Activated naive CD4-positive, alpha-beta T cell treated with anti-CD3 and anti-CD28 coated beads, Interleukin-2, amount 50 U/mL, for 72 hours (primary cell): ENCODE measurements at regions not wholly inside any gene's neighbourhood (a gene's known extent, or its start where the extent isn't known, plus 50 kb on each side); places are given as distances from the start of the nearest gene placed in this dataset.
A peak's percentile ranks its signal among the peaks of the same experiment; 100 is the strongest.

Source experiments
- ATAC-seq, 2 donors: fragments of 150-1000 bp; cut with Tn5 transposase; 2 replicates each; pipeline ENCODE4 v1.10.0; 2021; ENCODE audit warnings: mild to moderate bottlenecking in 2 of 2, moderate library complexity in 2 of 2
- DNase-seq, 2 donors: peaks; one replicate each; pipeline ENCODE4 v3.0.0; 2021 to 2022; ENCODE audit warnings: low spot score in 2 of 2
- H3K27ac Mint-ChIP-seq, 2 donors: one replicate each; pipeline ENCODE4 v1.8.0; 2022; ENCODE audit warnings: mild to moderate bottlenecking in 2 of 2, mixed read lengths in 2 of 2
- H3K36me3 Mint-ChIP-seq, 2 donors: one replicate each; pipeline ENCODE4 v1.8.0; 2022; ENCODE audit warnings: mixed read lengths in 2 of 2
- H3K9me3 Mint-ChIP-seq, 2 donors: one replicate each; pipeline ENCODE4 v1.8.0; 2022; ENCODE audit warnings: mixed read lengths in 2 of 2

GRCh38 chr2:12274591-12274990 is 442.1 kb upstream of the TRIB2 start:
- H3K27ac Mint-ChIP-seq = no peak overlapping the region
- DNase-seq (no peak), ATAC-seq (no peak)
- H3K9me3 Mint-ChIP-seq = peaks cover 0 to 4% of the 10 kb centered on the region in 2 donors
- H3K36me3 Mint-ChIP-seq = peaks cover 0 to 5% of the 10 kb centered on the region in 2 donors

- Mint-ChIP-seq H3K36me3 (peaks cover 0 to 10% of the 10 kb centered on the region in 2 donors), H3K27ac (no peak overlapping the region), H3K9me3 (peaks cover 0 to 4% of the 10 kb centered on the region in 2 donors)
- DNase-seq (no peak), ATAC-seq (no peak)
These were observed 439.3 kb upstream of the TRIB2 start for GRCh38 chr2:12277241-12278034.

- no peak for ATAC-seq
- Mint-ChIP-seq H3K36me3 (peaks cover 0 to 10% of the 10 kb centered on the region in 2 donors), H3K9me3 (peaks cover 0 to 4% of the 10 kb centered on the region in 2 donors), H3K27ac (no peak overlapping the region)
- DNase-seq = no peak
These were observed 438.5 kb upstream of the TRIB2 start for GRCh38 chr2:12278217-12278750.

- peaks cover 0 to 10% of the 10 kb centered on the region in 2 donors for H3K36me3 Mint-ChIP-seq
- no peak for DNase-seq
- no peak for ATAC-seq
- peaks cover 0 to 4% of the 10 kb centered on the region in 2 donors for H3K9me3 Mint-ChIP-seq
- H3K27ac Mint-ChIP-seq = no peak overlapping the region
These were observed 433.7 kb upstream of the TRIB2 start for GRCh38 chr2:12282780-12283695.

- Mint-ChIP-seq H3K36me3 (peaks cover 0 to 10% of the 10 kb centered on the region in 2 donors), H3K9me3 (peaks cover 0 to 4% of the 10 kb centered on the region in 2 donors), H3K27ac (no peak overlapping the region)
- ATAC-seq = no peak
- DNase-seq = no peak
These were observed 432.7 kb upstream of the TRIB2 start for GRCh38 chr2:12284037-12284436.

GRCh38 chr2:12284487-12284886 is 432.2 kb upstream of the TRIB2 start:
- no peak for DNase-seq
- peak overlapping the region in 1 of 2 donors; percentile 23 for H3K27ac Mint-ChIP-seq
- H3K36me3 Mint-ChIP-seq = peaks cover 0 to 6% of the 10 kb centered on the region in 2 donors
- peak; percentile 70 to 87 for ATAC-seq
- H3K9me3 Mint-ChIP-seq = no peaks in the 10 kb centered on the region

- ATAC-seq = no peak
- Mint-ChIP-seq H3K27ac (no peak overlapping the region), H3K9me3 (peaks cover 0 to 13% of the 10 kb centered on the region in 2 donors), H3K36me3 (peaks cover 11 to 13% of the 10 kb centered on the region in 2 donors)
- no peak for DNase-seq
These were observed 430.4 kb upstream of the TRIB2 start for GRCh38 chr2:12286347-12286746.

GRCh38 chr2:12287220-12287751 is 429.4 kb upstream of the TRIB2 start:
- H3K9me3 Mint-ChIP-seq = peaks cover 0 to 19% of the 10 kb centered on the region in 2 donors
- peak in 1 of 2 donors; percentile 23 for ATAC-seq
- DNase-seq = no peak
- H3K27ac Mint-ChIP-seq = no peak overlapping the region
- peaks cover 15 to 21% of the 10 kb centered on the region in 2 donors for H3K36me3 Mint-ChIP-seq

- Mint-ChIP-seq H3K9me3 (peaks cover 0 to 19% of the 10 kb centered on the region in 2 donors), H3K27ac (no peak overlapping the region), H3K36me3 (peaks cover 15 to 26% of the 10 kb centered on the region in 2 donors)
- ATAC-seq (no peak), DNase-seq (no peak)
These were observed 428.7 kb upstream of the TRIB2 start for GRCh38 chr2:12288048-12288447.

- no peak overlapping the region for H3K27ac Mint-ChIP-seq
- H3K36me3 Mint-ChIP-seq = peaks cover 15 to 26% of the 10 kb centered on the region in 2 donors
- peaks cover 0 to 19% of the 10 kb centered on the region in 2 donors for H3K9me3 Mint-ChIP-seq
- ATAC-seq = no peak
- DNase-seq = no peak
These were observed 427.5 kb upstream of the TRIB2 start for GRCh38 chr2:12289120-12289802.

GRCh38 chr2:12291303-12291702 is 425.4 kb upstream of the TRIB2 start:
- ATAC-seq = peak; percentile 52 to 70
- Mint-ChIP-seq H3K27ac (peak overlapping the region in 1 of 2 donors; percentile 56), H3K9me3 (peaks cover 0 to 19% of the 10 kb centered on the region in 2 donors), H3K36me3 (peaks cover 15 to 38% of the 10 kb centered on the region in 2 donors)
- no peak for DNase-seq

GRCh38 chr2:12293874-12294273 is 422.9 kb upstream of the TRIB2 start:
- Mint-ChIP-seq H3K27ac (peak overlapping the region; percentile 56 to 63), H3K9me3 (peaks cover 5 to 28% of the 10 kb centered on the region in 2 donors), H3K36me3 (peaks cover 22 to 47% of the 10 kb centered on the region in 2 donors)
- ATAC-seq (peak; percentile 95 to 96), DNase-seq (no peak)

GRCh38 chr2:12295856-12296519 is 420.7 kb upstream of the TRIB2 start:
- Mint-ChIP-seq H3K9me3 (peaks cover 5 to 19% of the 10 kb centered on the region in 2 donors), H3K36me3 (peaks cover 14 to 38% of the 10 kb centered on the region in 2 donors)
- ATAC-seq = no peak

GRCh38 chr2:12296915-12297314 is 419.8 kb upstream of the TRIB2 start:
- Mint-ChIP-seq H3K27ac (no peak overlapping the region), H3K36me3 (peaks cover 11 to 28% of the 10 kb centered on the region in 2 donors), H3K9me3 (peaks cover 5 to 15% of the 10 kb centered on the region in 2 donors)
- no peak for ATAC-seq
- no peak for DNase-seq

More at GRCh38 chr2:12295856-12296519, 420.7 kb upstream of the TRIB2 start:
- H3K27ac Mint-ChIP-seq = no peak overlapping the region
- DNase-seq = no peak

GRCh38 chr2:12298352-12298751 is 418.4 kb upstream of the TRIB2 start:
- DNase-seq (no peak), ATAC-seq (no peak)
- H3K27ac Mint-ChIP-seq = no peak overlapping the region
- H3K9me3 Mint-ChIP-seq = peaks cover 5 to 13% of the 10 kb centered on the region in 2 donors
- H3K36me3 Mint-ChIP-seq = peaks cover 11 to 21% of the 10 kb centered on the region in 2 donors
